Lung (tissue), 11 donors: ENCODE measurements at regions not wholly inside any gene's neighbourhood (a gene's known extent, or its start where the extent isn't known, plus 50 kb on each side); places are given as distances from the start of the nearest gene placed in this dataset.
A peak's percentile ranks its signal among the peaks of the same experiment; 100 is the strongest.

Experiments used
- ATAC-seq: fragments of 200-7000 bp; cut with Tn5 transposase; one replicate; pipeline ENCODE4 v1.9.1; 2020; ENCODE audit warnings: moderate number of reproducible peaks; ENCODE audit not compliant: insufficient read depth, low FRiP score
- DNase-seq, 3 donors: peaks; one replicate each; pipeline ENCODE4 v3.0.0-alpha.2; 2013 to 2017
- H3K27ac ChIP-seq, 2 donors: one replicate each; pipeline ENCODE4 v1.5.1; 2013; ENCODE audit warnings: mild to moderate bottlenecking in 2 of 2, moderate library complexity in 2 of 2, control low read depth in 1 of 2, inconsistent platforms in 1 of 2, low read depth in 1 of 2, low read length in 1 of 2
- H3K27me3 ChIP-seq, 3 donors: one replicate each; pipeline ENCODE4 v1.5.1; 2013; ENCODE audit warnings: low read length in 2 of 3; ENCODE audit not compliant: control insufficient read depth in 3 of 3, insufficient read depth in 3 of 3
- H3K36me3 ChIP-seq, 4 donors: one replicate each; pipeline ENCODE4 v1.5.1; 2013; ENCODE audit warnings: low read length in 4 of 4, mild to moderate bottlenecking in 1 of 4, moderate library complexity in 1 of 4; ENCODE audit not compliant: control insufficient read depth in 4 of 4, insufficient read depth in 4 of 4
- H3K4me1 ChIP-seq, 5 donors: one replicate each; pipeline ENCODE4 v1.5.1; 2013; ENCODE audit warnings: low read length in 5 of 5, mild to moderate bottlenecking in 2 of 5, moderate library complexity in 1 of 5; ENCODE audit not compliant: control insufficient read depth in 5 of 5, insufficient read depth in 5 of 5
- H3K4me3 ChIP-seq: one replicate; pipeline ENCODE4 v1.5.1; 2013; ENCODE audit warnings: mild to moderate bottlenecking, control low read depth, moderate library complexity
- H3K9ac ChIP-seq, 2 donors: one replicate each; pipeline ENCODE4 v1.5.1; 2013; ENCODE audit warnings: low read length in 2 of 2, control low read depth in 1 of 2; ENCODE audit not compliant: insufficient read depth in 1 of 2
- H3K9me3 ChIP-seq, 4 donors: one replicate each; pipeline ENCODE4 v1.5.1; 2013; ENCODE audit warnings: low read length in 3 of 4, mild to moderate bottlenecking in 1 of 4, moderate library complexity in 1 of 4; ENCODE audit not compliant: control insufficient read depth in 4 of 4, insufficient read depth in 3 of 4
- CTCF ChIP-seq: IDR thresholded peaks from 2 replicates; pipeline ENCODE4 v1.5.1; 2012; ENCODE audit warnings: mild to moderate bottlenecking; ENCODE audit errors: control extremely low read depth, extremely low read depth
- WGBS, 2 donors: extraction: QIAGEN DNeasy Blood & Tissue Kit; methylation state at CpG; one replicate each; pipeline ENCODE4 v1.1.7; 2013; 5-methylcytosine and 5-hydroxymethylcytosine counted together
- donor health status: control.
- donor health status: control.
- donor health status: Bipolar disorder and iron deficiency.
- donor health status: healthy.
- donor health status: DM: yes; HTN: yes; CAD: no.

DNA sequence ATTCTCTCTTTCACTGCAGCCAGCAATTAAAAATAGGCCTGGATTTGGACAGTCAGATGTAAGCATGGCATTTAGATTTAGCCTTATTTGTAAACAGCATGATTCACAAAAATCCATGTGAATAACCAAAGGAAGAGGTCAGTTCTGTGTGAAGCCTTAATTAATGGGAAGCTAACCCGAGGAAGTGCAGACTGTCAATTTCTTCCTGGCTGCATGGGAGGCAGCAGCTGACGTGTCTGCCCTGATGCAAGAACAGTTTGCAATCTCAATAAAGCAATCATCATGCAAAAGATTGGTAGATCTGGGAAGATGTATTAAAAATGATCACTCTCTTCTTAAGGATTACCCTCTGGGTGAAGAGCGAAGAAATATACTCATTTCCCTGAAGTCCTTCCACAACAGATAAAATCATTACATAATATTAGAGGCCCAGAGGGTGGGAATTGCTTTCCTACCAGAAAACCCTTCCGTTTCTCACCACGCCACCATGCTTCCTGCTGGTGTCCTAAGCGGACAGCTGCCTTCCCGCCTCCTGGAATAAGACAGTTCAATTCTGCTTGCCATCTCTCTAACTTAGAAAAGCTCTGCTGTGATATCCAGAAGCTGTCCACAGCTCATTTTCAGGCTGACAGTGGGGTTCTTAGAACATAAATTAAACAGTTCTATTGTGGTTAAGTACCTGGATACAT is 526.7 kb upstream of the NRP1 start:
- no peaks in the 10 kb centered on the region for H3K9me3 ChIP-seq
- no peak for ATAC-seq
- WGBS, 2 donors = 58 to 73% methylated on average over 7 of the region's 7 CpGs
- no peak overlapping the region for H3K27ac ChIP-seq
- H3K36me3 ChIP-seq = no peaks in the 10 kb centered on the region
- H3K4me1 ChIP-seq = peaks cover 0 to 15% (median 2%) of the 10 kb centered on the region in 5 donors
- no peaks in the 10 kb centered on the region for H3K27me3 ChIP-seq
- H3K9ac ChIP-seq = no peak overlapping the region
- no peak for TF ChIP-seq CTCF
- DNase-seq = peak in 1 of 3 donors; percentile 17
- H3K4me3 ChIP-seq = no peak overlapping the region

- no peak for DNase-seq
- ATAC-seq = no peak
- 90 to 95% methylated on average over 3 of the region's 3 CpGs for WGBS, 2 donors
- Histone ChIP-seq H3K9me3 (no peaks in the 10 kb centered on the region), H3K4me3 (no peak overlapping the region), H3K27me3 (no peaks in the 10 kb centered on the region), H3K4me1 (peaks cover 0 to 15% (median 2%) of the 10 kb centered on the region in 5 donors), H3K36me3 (no peaks in the 10 kb centered on the region), H3K27ac (no peak overlapping the region), H3K9ac (no peak overlapping the region)
- TF ChIP-seq CTCF = no peak
Observed at GRCh38 chr10:33860552-33860951, 526.1 kb upstream of the NRP1 start.

GRCh38 chr10:33859319-33860022 is 525.0 kb upstream of the NRP1 start:
- Histone ChIP-seq H3K27me3 (no peaks in the 10 kb centered on the region), H3K9ac (no peak overlapping the region), H3K4me1 (peaks cover 0 to 15% (median 2%) of the 10 kb centered on the region in 5 donors), H3K4me3 (no peak overlapping the region), H3K9me3 (no peaks in the 10 kb centered on the region), H3K36me3 (no peaks in the 10 kb centered on the region), H3K27ac (no peak overlapping the region)
- ATAC-seq (no peak), DNase-seq (no peak)
- 74 to 87% methylated on average over 6 of the region's 6 CpGs for WGBS, 2 donors
- no peak for TF ChIP-seq CTCF
